T47D (cell line): ENCODE measurements at regions not wholly inside any gene's neighbourhood (a gene's known extent, or its start where the extent isn't known, plus 50 kb on each side); places are given as distances from the start of the nearest gene placed in this dataset.
"Not testable (repeated sequence)": the region's sequence is repeated elsewhere in the genome, so short reads cannot be mapped to it uniquely, and the experiment has no call there.

ENCODE experiments used
- DNase-seq, 2 experiments: peaks; one replicate each; pipeline versions ENCODE4 v3.0.0 to v3.0.0-alpha.2; 2011 to 2012; ENCODE audit warnings: low read depth in 1 of 2, low spot score in 1 of 2
- JUND ChIP-seq: IDR thresholded peaks from 2 replicates; pipeline ENCODE4 v1.6.1; 2012; ENCODE audit warnings: low read depth
- in situ Hi-C: cut with HindIII; loops from 2 replicates; pipeline ENCODE4 v1.10.0; 2016; ENCODE audit warnings: low sequenced_read_pairs, low pct_unique_long_range_greater_than_20kb

DNA sequence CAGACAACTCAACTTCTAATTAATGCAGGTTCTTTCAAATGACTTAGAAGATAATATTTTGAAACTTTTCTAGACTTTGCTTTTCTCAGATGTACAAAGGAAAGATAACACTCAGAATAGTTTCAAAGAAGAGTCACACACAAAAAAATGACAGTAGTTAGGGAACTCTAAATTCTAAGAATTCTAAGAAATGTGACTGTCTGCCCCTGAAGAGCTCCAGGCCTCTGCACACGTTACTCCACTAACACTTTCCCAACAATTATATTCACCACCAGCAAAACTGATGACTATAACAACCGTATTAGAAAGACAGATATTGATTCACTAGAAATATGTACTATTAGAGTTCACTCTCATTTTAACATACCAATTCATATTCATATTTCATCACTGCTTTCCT, 133.3 kb upstream of the SMLR1 start:
- no peak for TF ChIP-seq JUND
- DNase-seq, result no peak
- in situ Hi-C loops, result no loop called here

DNA sequence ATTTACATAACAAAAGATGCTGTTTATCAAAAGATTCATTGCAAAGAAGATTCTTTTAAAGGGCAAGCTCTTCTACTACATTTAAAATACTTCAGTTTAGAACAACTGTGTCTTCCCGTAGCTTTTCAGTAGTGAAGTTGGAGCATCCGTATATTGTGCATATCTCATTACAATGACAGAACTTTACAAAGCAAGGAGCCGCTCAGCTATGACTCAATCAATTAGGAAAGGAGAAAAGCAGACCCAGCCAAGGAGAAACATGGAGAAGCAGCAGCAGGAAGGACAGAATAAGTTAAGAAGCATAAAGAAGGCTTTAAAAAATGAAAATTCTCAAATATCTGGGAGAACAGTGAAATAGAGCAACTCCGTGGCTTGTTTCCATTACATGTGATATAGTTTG, 132.6 kb upstream of the SMLR1 start:
- no peak for DNase-seq
- no peak for TF ChIP-seq JUND
- in situ Hi-C loops, result no loop called here

DNA sequence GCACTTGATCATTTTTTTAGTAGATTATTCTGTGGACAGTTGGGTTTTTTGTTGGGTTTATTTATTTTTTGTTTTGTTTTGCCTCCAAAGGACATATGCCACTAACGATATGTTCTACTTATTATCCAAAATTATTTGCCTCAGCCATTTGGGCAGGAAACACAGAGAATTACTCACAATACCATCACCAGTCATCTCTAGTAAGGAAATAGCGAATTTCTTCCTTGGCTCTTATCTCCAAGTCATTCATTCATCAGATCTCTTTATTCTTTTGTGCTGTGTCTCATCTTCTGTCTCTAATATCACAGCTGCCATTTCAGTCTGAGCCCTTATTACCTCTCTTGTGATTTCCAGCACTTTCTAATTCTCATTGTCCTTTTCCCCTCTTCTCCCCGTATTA, 130.4 kb upstream of the SMLR1 start:
- DNase-seq, result no peak
- in situ Hi-C loops, result no loop called here
- TF ChIP-seq JUND, result no peak

DNA sequence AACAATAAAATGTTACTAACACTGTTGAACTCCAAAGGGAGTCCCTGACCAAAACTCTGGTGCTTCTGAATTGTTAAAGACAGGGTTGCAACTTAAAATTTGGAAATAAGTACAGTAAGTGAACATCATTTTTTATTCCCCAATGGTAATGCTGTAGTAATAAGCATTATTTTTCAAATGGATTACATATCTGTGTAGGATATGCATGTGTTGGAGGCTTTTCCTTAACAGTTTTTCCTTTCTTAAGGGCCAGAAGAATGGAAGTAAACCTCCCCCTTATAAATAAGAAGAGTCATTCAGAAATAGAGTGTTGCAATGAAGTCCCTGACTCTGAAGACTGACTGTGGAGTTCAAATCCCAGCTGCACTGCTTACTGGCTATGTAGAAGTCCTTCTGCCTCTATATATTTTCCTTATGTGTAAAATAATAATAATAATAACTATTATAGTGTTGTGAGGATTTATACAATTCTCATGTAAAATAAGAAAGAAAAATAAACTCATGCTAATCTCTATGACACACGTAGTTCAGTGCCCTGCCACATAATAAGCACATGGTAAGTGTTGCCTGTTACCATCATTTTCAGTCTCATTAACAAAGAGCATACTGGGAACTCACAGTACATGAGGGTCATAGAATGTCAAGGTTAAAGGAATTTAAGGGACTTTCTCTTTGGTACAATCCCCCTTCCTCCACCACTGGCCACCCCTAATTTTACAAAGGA, 129.8 kb upstream of the SMLR1 start:
- no peak for TF ChIP-seq JUND
- in situ Hi-C loops, result no loop called here

DNA sequence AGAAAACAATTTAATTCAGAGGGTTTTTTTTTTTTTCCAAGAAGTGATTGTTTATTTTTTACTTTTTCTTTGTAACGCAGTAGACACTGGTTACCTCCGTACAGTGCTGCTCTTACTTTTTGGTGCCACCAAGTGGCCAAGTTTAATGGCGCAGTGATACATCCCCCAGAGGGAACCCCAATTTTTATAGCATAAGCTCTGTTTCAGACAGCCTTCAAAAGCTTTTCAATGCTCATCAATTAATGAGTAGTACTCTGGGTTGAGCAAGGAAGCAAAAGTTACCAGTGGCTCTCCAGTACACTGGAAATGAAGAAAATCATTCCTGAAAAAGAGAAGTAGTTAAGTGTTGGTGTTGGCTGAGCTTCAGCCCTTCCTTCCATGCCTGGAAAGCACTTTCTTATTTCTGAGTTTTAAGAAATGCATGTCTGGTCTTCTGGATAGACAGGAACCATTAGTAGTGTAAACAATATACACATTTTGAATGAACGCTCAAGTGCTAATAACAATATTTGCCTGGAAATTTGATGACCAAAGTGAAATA, 129.1 kb upstream of the SMLR1 start:
- in situ Hi-C loops, result no loop called here
- TF ChIP-seq JUND, result no peak
- DNase-seq, result peak; percentile 9 to 42

More for the DNA sequence above, 129.8 kb upstream of the SMLR1 start:
- no peak for DNase-seq

DNA sequence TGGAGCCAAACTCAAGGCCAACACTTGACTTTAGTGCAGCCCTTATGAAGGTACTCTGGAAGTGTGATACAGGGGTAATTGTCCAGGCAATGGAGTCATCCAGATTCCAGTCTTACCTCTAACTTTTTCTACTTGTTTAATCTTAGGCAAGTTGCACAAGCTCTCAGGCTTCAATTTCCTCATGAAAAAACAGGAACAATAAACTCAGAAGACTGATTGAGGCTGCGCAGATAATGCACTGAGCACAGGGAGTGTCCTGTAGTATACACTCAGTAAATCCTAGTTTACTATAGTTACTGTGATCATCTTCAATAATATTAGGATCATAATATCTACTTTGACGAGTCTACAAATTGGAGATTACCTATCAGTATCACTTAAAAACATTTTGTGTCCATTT, 127.5 kb upstream of the SMLR1 start:
- TF ChIP-seq JUND, result no peak
- DNase-seq, result no peak
- in situ Hi-C loops, result no loop called here

DNA sequence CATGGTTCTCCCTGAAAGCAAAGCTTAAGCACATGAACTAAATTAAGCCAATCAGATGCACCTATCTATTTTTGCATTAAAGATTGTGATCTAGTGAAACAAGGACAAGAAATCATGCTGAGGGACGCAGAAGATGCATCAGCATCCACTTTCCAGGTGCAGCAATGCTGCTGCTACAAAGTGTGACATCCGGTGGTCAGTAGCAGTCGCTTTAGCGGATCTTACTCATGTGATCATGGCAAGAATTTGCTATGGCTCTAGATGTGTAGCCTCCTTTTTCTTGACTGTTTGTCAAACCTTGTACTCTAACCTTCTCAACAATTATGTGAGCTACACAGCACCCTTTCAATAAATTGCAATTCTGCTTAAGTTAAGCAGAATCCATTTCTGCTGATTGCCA, 126.8 kb upstream of the SMLR1 start:
- TF ChIP-seq JUND, result no peak
- DNase-seq, result no peak
- in situ Hi-C loops, result no loop called here

DNA sequence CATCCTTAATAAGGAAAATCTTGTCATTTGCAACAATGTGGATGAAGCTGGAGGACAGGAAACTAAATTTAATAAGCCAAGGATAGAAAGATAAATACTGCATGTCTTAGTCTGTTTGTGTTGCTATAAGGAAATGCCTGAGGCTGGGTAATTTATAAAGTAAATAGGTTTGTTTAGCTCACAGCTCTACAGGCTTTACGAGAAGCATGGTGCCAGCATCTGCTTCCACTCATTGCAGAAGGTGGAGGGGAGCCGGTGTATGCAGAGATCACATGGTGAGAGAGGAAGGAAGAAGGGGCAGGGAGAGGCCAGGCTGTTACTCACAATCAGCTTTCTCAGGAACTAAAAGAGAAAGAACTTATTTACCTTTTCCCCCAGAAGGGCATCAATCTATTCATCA, 118.9 kb upstream of the SMLR1 start:
- in situ Hi-C loops, result no loop called here
- TF ChIP-seq JUND, result peak; percentile 15; the same call in 1 of the 2 replicates
- peak in 1 of 2 experiments; percentile 83 for DNase-seq

DNA sequence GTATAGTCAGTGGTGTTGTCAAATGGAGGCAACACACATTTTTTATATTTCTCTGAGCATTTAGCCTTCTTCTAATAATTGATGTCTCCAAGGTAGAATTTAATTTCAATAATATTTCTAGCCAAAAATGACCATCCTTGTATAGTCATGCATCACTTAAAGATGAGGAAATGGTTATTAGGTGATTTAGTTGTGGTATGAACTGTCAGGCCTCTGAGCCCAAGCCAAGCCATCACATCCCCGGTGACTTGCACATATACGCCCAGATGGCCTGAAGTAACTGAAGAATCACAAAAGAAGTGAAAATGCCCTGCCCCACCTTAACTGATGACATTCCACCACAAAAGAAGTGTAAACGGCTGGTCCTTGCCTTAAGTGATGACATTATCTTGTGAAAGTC, 115.6 kb upstream of the SMLR1 start:
- in situ Hi-C loops, result not testable (repeated sequence)

DNA sequence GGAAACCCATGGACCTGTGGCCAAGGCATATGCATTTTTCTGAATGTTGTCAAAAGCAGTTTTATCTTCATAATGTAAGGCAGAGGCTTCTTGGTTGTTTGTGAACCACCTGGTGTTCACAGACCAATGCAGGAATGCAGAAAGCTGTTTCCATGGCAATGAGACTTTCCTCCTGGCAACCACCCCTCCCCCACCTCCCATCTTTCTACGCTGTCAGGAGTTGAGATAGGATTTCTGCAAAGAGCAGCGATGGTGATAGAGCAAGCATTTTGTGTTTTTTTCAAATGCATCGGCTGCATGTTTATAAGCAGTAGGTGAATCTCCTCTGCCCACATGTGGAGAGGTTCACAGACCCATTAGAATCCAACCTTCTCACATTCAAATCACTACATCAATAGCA, 114.1 kb upstream of the SMLR1 start:
- in situ Hi-C loops, result no loop called here
- no peak for DNase-seq
- no peak for TF ChIP-seq JUND

More for the DNA sequence above, 115.6 kb upstream of the SMLR1 start:
- not testable (repeated sequence) for DNase-seq

DNA sequence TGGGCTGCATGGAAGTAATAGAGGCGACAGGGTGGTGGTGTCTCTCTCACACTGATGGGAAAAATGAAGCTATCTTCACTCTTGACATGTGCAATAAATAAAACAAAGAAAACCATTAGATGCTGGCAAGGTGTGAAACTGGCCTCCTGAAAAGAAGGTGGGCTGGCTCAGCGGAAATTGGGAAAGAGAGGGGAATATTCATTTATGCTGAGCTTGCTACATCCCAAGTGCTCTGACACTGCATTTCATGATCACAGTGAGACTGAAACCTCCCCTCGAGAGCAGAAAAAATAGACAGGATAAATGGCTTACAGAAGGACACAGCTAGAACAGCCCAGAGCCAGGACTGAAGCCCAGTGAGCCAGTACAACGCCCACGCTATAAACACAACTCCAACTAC, 112.1 kb upstream of the SMLR1 start:
- TF ChIP-seq JUND, result no peak
- no peak for DNase-seq
- in situ Hi-C loops, result no loop called here

DNA sequence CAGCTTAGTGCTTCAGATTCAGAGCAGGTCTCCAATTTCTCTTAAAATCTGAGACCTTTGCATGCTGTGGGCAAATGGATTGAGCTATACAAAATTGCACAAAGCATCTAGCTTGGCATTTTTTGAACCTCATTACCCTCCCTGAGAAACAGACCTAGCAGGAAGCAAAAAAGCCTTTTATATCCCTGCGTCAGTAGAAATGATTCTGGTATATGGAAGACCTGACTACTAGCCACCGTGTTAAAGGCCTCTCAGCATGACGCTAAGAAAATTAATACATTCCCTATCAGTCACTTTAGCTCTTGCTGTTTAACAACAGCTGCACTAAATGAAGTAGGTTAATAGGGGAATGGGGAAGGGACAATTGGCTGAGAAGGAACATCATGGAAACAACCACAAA, 110.7 kb upstream of the SMLR1 start:
- in situ Hi-C loops, result no loop called here
- DNase-seq, result no peak
- TF ChIP-seq JUND, result no peak

DNA sequence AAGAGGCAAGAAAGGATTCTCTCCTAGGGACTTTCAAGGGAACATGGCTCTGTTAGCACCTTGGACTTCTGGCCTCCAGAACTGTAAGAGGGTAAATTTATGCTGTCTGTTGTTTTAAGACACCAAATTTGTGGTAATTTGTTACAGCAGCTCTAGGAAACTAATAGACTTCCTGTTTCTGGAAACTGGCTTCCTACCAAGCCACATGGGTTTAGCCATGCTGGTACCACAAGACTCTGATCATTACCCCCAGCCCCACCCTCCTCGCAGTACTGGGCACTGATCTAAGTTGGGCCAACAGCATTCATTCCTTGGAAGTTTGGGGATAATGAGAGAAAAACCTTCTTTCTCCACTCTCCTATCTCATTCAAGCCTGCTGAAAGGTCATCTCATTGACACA, 109.5 kb upstream of the SMLR1 start:
- no peak for TF ChIP-seq JUND
- no peak for DNase-seq
- in situ Hi-C loops, result no loop called here
